OCI-LY3 (cell line): ENCODE measurements at regions not wholly inside any gene's neighbourhood (a gene's known extent, or its start where the extent isn't known, plus 50 kb on each side); places are given as distances from the start of the nearest gene placed in this dataset.

Experiments used
- EZH2phosphoT487 ChIP-seq: fragments of 200-600 bp; shearing (Covaris generic); IDR thresholded peaks from 2 replicates; pipeline ENCODE4 v1.6.1; 2018; ENCODE audit warnings: antibody characterized with exemption, mixed run types, low read depth
- TF ChIP-seq, protein P1 (sequence below): fragments of 200-600, 300-600 bp; sonication (generic); IDR thresholded peaks from 2 replicates; pipeline ENCODE4 v1.5.1; 2014; ENCODE audit warnings: antibody characterized with exemption, low read length, low read depth

GRCh38 chr2:81658227-81658626 is 1353.7 kb upstream of the LRRTM1 start:
- TF ChIP-seq, protein P1, sequence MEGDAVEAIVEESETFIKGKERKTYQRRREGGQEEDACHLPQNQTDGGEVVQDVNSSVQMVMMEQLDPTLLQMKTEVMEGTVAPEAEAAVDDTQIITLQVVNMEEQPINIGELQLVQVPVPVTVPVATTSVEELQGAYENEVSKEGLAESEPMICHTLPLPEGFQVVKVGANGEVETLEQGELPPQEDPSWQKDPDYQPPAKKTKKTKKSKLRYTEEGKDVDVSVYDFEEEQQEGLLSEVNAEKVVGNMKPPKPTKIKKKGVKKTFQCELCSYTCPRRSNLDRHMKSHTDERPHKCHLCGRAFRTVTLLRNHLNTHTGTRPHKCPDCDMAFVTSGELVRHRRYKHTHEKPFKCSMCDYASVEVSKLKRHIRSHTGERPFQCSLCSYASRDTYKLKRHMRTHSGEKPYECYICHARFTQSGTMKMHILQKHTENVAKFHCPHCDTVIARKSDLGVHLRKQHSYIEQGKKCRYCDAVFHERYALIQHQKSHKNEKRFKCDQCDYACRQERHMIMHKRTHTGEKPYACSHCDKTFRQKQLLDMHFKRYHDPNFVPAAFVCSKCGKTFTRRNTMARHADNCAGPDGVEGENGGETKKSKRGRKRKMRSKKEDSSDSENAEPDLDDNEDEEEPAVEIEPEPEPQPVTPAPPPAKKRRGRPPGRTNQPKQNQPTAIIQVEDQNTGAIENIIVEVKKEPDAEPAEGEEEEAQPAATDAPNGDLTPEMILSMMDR: no peak
- TF ChIP-seq EZH2phosphoT487: no peak
